GM13977 (cell line): ENCODE measurements at regions not wholly inside any gene's neighbourhood (a gene's known extent, or its start where the extent isn't known, plus 50 kb on each side); places are given as distances from the start of the nearest gene placed in this dataset.

Source experiments
- DNase-seq: peaks from one replicate; pipeline ENCODE4 v3.0.0; 2012; ENCODE audit warnings: low spot score
- CTCF ChIP-seq: IDR thresholded peaks from 2 replicates; pipeline ENCODE4 v1.5.1; 2012; ENCODE audit warnings: mild to moderate bottlenecking, control low read depth; ENCODE audit not compliant: insufficient read depth; ENCODE audit errors: extremely low read depth, missing control alignments
- in situ Hi-C: fragments of 300-500 bp; cut with MboI; formaldehyde crosslinking; loops from one replicate; pipeline ENCODE4 v1.12.0; 2022; ENCODE audit warnings: low sequenced_read_pairs, low pct_unique_long_range_greater_than_20kb, mixed read lengths, inconsistent platforms; ENCODE audit not compliant: unreplicated experiment

GRCh38 chr21:41031701-41032220 lies 136.2 kb upstream of the BACE2 start:
- in situ Hi-C loops = no loop called here
- no peak for TF ChIP-seq CTCF
- no peak for DNase-seq

GRCh38 chr21:41032541-41032940 lies 135.4 kb upstream of the BACE2 start:
- no peak for DNase-seq
- in situ Hi-C loops = no loop called here
- TF ChIP-seq CTCF = no peak

- in situ Hi-C loops = no loop called here
- no peak for DNase-seq
- no peak for TF ChIP-seq CTCF
Observed at GRCh38 chr21:41037212-41037611, 130.7 kb upstream of the BACE2 start.

GRCh38 chr21:41037936-41038335 lies 130.0 kb upstream of the BACE2 start:
- in situ Hi-C loops = no loop called here
- DNase-seq = no peak
- TF ChIP-seq CTCF = no peak

- TF ChIP-seq CTCF = no peak
- no peak for DNase-seq
- in situ Hi-C loops = no loop called here
Observed at GRCh38 chr21:41043014-41043413, 124.9 kb upstream of the BACE2 start.

- DNase-seq = no peak
- in situ Hi-C loops = no loop called here
- no peak for TF ChIP-seq CTCF
Observed at GRCh38 chr21:41045534-41046268, 122.3 kb upstream of the BACE2 start.
